ENCODE measurements at regions not wholly inside any gene's neighbourhood (a gene's known extent, or its start where the extent isn't known, plus 50 kb on each side); places are given as distances from the start of the nearest gene placed in this dataset.

GRCh38 chr15:29883126-29883525 lies 60.9 kb upstream of the TJP1 start:
- no peak for TF ChIP-seq RCOR1 (IDR thresholded peaks at IDR 0.05; ENCODE audit: low read length)
- no peak for TF ChIP-seq CTCF (IDR thresholded peaks at IDR 0.05)
- no peak for TF ChIP-seq SIN3A (IDR thresholded peaks at IDR 0.05; ENCODE audit: borderline replicate concordance, low read depth, low read length)
- TF ChIP-seq MAX (IDR thresholded peaks at IDR 0.05; ENCODE audit: low read depth), result no peak
- no peak for TF ChIP-seq POLR2AphosphoS5 (IDR thresholded peaks at IDR 0.05; ENCODE audit: low read depth, low read length)
- no peak for TF ChIP-seq TAF1 (IDR thresholded peaks at IDR 0.05; ENCODE audit: borderline replicate concordance, low read depth, low read length)
- TF ChIP-seq EZH2phosphoT487 (IDR thresholded peaks at IDR 0.05; ENCODE audit: borderline replicate concordance, low read depth), result no peak
- no peak for TF ChIP-seq NFIC (IDR thresholded peaks at IDR 0.05; ENCODE audit: borderline replicate concordance)
- TF ChIP-seq CHD2 (IDR thresholded peaks at IDR 0.05; ENCODE audit: low read length, partially characterized antibody), result no peak
- TF ChIP-seq RFX5 (IDR thresholded peaks at IDR 0.05; ENCODE audit: low read length), result no peak
- TF ChIP-seq NRF1 (IDR thresholded peaks at IDR 0.05; ENCODE audit: low read depth, low read length), result no peak
- TF ChIP-seq SMC3 (IDR thresholded peaks at IDR 0.05; ENCODE audit: low read depth, low read length), result no peak
- TF ChIP-seq IRF3 (IDR thresholded peaks at IDR 0.05; ENCODE audit: low read depth, low read length), result no peak
- no peak for TF ChIP-seq RXRA (IDR thresholded peaks at IDR 0.05; ENCODE audit: borderline replicate concordance, low read depth)
